ENCODE measurements at regions not wholly inside any gene's neighbourhood (a gene's known extent, or its start where the extent isn't known, plus 50 kb on each side); places are given as distances from the start of the nearest gene placed in this dataset.
A peak's percentile ranks its signal among the peaks of the same experiment; 100 is the strongest.
"Not testable (repeated sequence)": the region's sequence is repeated elsewhere in the genome, so short reads cannot be mapped to it uniquely, and the experiment has no call there.

- Histone ChIP-seq H3K4me1 (no peaks in the 10 kb centered on the region), H3K27ac (no peak overlapping the region), H3K9me3 (no peaks in the 10 kb centered on the region), H3K36me3 (no peaks in the 10 kb centered on the region), H3K27me3 (no peaks in the 10 kb centered on the region), H3K4me3 (no peak overlapping the region)
- TF ChIP-seq EP300 (IDR thresholded peaks at IDR 0.05; ENCODE audit: low read depth) (no peak), CTCF (IDR thresholded peaks at IDR 0.05) (no peak), POLR2A (IDR thresholded peaks at IDR 0.05) (no peak), POLR2AphosphoS5 (IDR thresholded peaks at IDR 0.05) (no peak)
- intact Hi-C loops (cut with DNase I; ENCODE audit: low total_unique reads) (no loop called here), in situ Hi-C loops (cut with MboI; ENCODE audit: low pct_ligation_motif_present in 1 of 4, low pct_unique_long_range_greater_than_20kb in 1 of 4, low sequenced_read_pairs in 3 of 4) (no loop called here)
- no peak for DNase-seq
- WGBS, 2 donors (ENCODE audit: low coverage in 1 of 2) = 61% methylated on average over 5 of the region's 5 CpGs; no CpG with 5 or more reads in 1 of the 2 donors
Measured at GRCh38 chrX:115970718-115971117, 199.8 kb upstream of the AGTR2 start.

- Histone ChIP-seq H3K27me3 (no peaks in the 10 kb centered on the region), H3K4me1 (no peaks in the 10 kb centered on the region), H3K27ac (peak overlapping the region in 2 of 4 donors; percentile 3 to 12), H3K9me3 (no peaks in the 10 kb centered on the region), H3K4me3 (no peak overlapping the region), H3K36me3 (no peaks in the 10 kb centered on the region)
- no peak for TF ChIP-seq CTCF (IDR thresholded peaks at IDR 0.05)
- TF ChIP-seq POLR2AphosphoS5 (IDR thresholded peaks at IDR 0.05) = no peak
- no peak for TF ChIP-seq EP300 (IDR thresholded peaks at IDR 0.05; ENCODE audit: low read depth)
- TF ChIP-seq POLR2A (IDR thresholded peaks at IDR 0.05) = no peak
- no peak for DNase-seq
- in situ Hi-C loops (cut with MboI; ENCODE audit: low pct_ligation_motif_present in 1 of 4, low pct_unique_long_range_greater_than_20kb in 1 of 4, low sequenced_read_pairs in 3 of 4) (no loop called here), intact Hi-C loops (cut with DNase I; ENCODE audit: low total_unique reads) (no loop called here)
- WGBS, 2 donors (ENCODE audit: low coverage in 1 of 2) = 55% methylated on average over 1 of the region's 1 CpG; no CpG with 5 or more reads in 1 of the 2 donors
Measured at GRCh38 chrX:115972717-115973116, 197.8 kb upstream of the AGTR2 start.

- in situ Hi-C loops (cut with MboI; ENCODE audit: low pct_ligation_motif_present in 1 of 4, low pct_unique_long_range_greater_than_20kb in 1 of 4, low sequenced_read_pairs in 3 of 4) = no loop called here
- no peak for TF ChIP-seq EP300 (IDR thresholded peaks at IDR 0.05; ENCODE audit: low read depth)
- no peak for TF ChIP-seq POLR2A (IDR thresholded peaks at IDR 0.05)
- TF ChIP-seq POLR2AphosphoS5 (IDR thresholded peaks at IDR 0.05) = no peak
- TF ChIP-seq CTCF (IDR thresholded peaks at IDR 0.05) = no peak
- Histone ChIP-seq H3K4me1 (no peaks in the 10 kb centered on the region), H3K4me3 (no peak overlapping the region), H3K36me3 (no peaks in the 10 kb centered on the region), H3K27ac (peak overlapping the region in 2 of 4 donors; percentile 28 to 40), H3K9me3 (no peaks in the 10 kb centered on the region), H3K27me3 (no peaks in the 10 kb centered on the region)
- DNase-seq = no peak
- WGBS, 2 donors (ENCODE audit: low coverage in 1 of 2) = 52% methylated on average over 2 of the region's 2 CpGs; no CpG with 5 or more reads in 1 of the 2 donors
- intact Hi-C loops (cut with DNase I; ENCODE audit: low total_unique reads) = no loop called here
Measured at GRCh38 chrX:115978068-115978467, 192.5 kb upstream of the AGTR2 start.

- in situ Hi-C loops (cut with MboI; ENCODE audit: low pct_ligation_motif_present in 1 of 4, low pct_unique_long_range_greater_than_20kb in 1 of 4, low sequenced_read_pairs in 3 of 4); H3K9me3 ChIP-seq; H3K27ac ChIP-seq; H3K27me3 ChIP-seq; H3K36me3 ChIP-seq; H3K4me1 ChIP-seq; intact Hi-C loops (cut with DNase I; ENCODE audit: low total_unique reads); H3K4me3 ChIP-seq; DNase-seq: not testable (repeated sequence)
- 69% methylated on average over 1 of the region's 1 CpG; no CpG with 5 or more reads in 1 of the 2 donors for WGBS, 2 donors (ENCODE audit: low coverage in 1 of 2)
Measured at GRCh38 chrX:115983148-115983547, 187.4 kb upstream of the AGTR2 start.

GRCh38 chrX:115987464-115987863 is 183.1 kb upstream of the AGTR2 start:
- intact Hi-C loops (cut with DNase I; ENCODE audit: low total_unique reads); in situ Hi-C loops (cut with MboI; ENCODE audit: low pct_ligation_motif_present in 1 of 4, low pct_unique_long_range_greater_than_20kb in 1 of 4, low sequenced_read_pairs in 3 of 4): not testable (repeated sequence)
- WGBS, 2 donors (ENCODE audit: low coverage in 1 of 2) = 65% methylated on average over 1 of the region's 1 CpG; no CpG with 5 or more reads in 1 of the 2 donors

More at GRCh38 chrX:115987464-115987863, 183.1 kb upstream of the AGTR2 start:
- not testable (repeated sequence) for H3K9me3 ChIP-seq, DNase-seq, H3K36me3 ChIP-seq, H3K27me3 ChIP-seq, H3K4me1 ChIP-seq, H3K27ac ChIP-seq, H3K4me3 ChIP-seq

All from transverse colon (tissue), 4 donors.